GM12865 (cell line): ENCODE measurements at regions not wholly inside any gene's neighbourhood (a gene's known extent, or its start where the extent isn't known, plus 50 kb on each side); places are given as distances from the start of the nearest gene placed in this dataset.

Experiments used
- DNase-seq: peaks from one replicate; pipeline ENCODE4 v3.0.0; 2010; ENCODE audit warnings: low read depth
- H3K4me3 ChIP-seq: 2 replicates; pipeline ENCODE4 v1.5.1; 2011; ENCODE audit warnings: mild to moderate bottlenecking, low read depth, low read length, control low read depth
- TF ChIP-seq, protein P1 (sequence below): IDR thresholded peaks from 2 replicates; pipeline ENCODE4 v1.5.1; 2011; ENCODE audit warnings: low read length, control low read depth, low read depth, inconsistent platforms; ENCODE audit not compliant: insufficient read depth; ENCODE audit errors: missing control alignments

DNA sequence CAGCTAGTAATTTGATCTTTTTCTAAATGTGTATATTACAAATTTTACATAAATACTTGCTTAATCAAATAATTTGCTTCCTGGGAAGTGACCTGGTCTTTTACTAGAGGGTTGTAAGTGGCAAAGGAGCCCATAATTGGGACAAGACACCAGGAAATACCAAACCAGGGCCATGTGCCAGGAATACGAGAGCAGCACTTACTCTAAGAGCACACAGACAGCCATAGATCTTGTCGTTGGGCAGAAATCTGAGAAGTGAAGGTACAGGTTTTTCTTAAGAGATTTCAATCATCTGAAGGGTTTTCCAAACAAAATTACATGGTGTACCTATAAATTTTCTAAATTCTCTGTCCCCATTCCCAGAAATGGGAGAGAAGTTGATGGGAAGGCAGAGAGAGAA, 179.3 kb downstream of the HINT1 start:
- TF ChIP-seq, protein P1, sequence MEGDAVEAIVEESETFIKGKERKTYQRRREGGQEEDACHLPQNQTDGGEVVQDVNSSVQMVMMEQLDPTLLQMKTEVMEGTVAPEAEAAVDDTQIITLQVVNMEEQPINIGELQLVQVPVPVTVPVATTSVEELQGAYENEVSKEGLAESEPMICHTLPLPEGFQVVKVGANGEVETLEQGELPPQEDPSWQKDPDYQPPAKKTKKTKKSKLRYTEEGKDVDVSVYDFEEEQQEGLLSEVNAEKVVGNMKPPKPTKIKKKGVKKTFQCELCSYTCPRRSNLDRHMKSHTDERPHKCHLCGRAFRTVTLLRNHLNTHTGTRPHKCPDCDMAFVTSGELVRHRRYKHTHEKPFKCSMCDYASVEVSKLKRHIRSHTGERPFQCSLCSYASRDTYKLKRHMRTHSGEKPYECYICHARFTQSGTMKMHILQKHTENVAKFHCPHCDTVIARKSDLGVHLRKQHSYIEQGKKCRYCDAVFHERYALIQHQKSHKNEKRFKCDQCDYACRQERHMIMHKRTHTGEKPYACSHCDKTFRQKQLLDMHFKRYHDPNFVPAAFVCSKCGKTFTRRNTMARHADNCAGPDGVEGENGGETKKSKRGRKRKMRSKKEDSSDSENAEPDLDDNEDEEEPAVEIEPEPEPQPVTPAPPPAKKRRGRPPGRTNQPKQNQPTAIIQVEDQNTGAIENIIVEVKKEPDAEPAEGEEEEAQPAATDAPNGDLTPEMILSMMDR, result no peak
- no peak overlapping the region for H3K4me3 ChIP-seq
- DNase-seq, result no peak

- TF ChIP-seq, protein P1, result no peak
- DNase-seq, result no peak
Observed at GRCh38 chr5:130981663-130982062, 183.4 kb downstream of the HINT1 start.

DNA sequence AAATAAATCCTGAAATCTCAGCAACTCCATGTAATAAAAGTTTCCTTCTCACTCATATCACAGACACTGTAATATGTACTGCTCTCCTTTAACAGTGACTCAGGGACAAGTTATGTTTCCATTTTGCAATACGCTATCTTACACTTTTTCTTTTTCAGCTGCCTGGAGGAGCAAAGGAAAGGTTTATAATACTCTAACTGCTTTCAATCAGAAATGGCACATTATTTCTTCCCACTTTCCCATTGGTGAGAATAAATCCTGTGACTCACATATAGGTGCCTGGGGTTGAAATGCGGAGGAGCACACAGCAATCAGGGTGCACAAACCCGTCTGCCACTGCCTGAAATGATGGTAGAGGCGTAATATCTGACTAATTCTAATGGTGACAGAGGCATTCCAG, 186.6 kb downstream of the HINT1 start:
- TF ChIP-seq, protein P1, result no peak
- H3K4me3 ChIP-seq, result no peak overlapping the region
- DNase-seq, result no peak

More at GRCh38 chr5:130981663-130982062, 183.4 kb downstream of the HINT1 start:
- no peak overlapping the region for H3K4me3 ChIP-seq

DNA sequence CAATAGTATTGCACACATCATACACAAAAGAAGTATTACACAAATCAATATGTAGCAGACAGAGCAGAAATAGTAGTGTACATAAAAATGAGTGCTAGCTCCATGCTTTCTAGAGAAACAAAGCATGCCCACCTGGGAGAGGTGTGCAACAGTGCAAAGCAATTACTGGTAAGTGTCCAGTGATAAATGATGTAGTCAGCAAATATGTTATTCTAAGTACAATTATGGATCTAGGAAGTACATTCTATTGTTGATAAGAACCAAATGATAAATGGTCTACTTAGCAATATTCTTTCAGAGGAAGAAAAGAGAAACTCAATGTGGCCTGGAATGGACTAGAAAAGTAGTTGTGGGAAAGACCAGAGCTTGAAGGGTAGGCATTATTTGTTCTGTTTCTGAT, 188.6 kb downstream of the HINT1 start:
- H3K4me3 ChIP-seq, result no peak overlapping the region
- no peak for DNase-seq
- TF ChIP-seq, protein P1, result no peak

DNA sequence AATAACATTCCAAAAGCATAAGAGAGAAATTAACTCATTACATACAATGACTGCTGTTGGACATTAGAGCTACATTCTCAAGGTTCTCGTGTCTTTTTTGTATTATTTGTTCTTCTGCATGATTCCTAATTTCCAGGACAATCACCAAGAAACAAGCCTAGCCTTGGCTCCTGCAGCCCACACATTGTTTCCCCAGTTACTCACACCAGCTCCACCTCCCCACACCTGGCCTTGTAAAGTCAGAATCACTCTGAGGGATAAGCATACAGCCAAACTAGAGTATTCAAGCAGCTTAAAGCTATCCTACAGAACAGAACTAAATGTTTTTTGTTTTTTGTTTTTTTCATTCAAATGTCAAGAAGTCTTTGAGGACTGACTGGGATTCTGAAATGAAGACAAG, 189.2 kb downstream of the HINT1 start:
- DNase-seq, result no peak
- H3K4me3 ChIP-seq, result no peak overlapping the region
- TF ChIP-seq, protein P1, result no peak

DNA sequence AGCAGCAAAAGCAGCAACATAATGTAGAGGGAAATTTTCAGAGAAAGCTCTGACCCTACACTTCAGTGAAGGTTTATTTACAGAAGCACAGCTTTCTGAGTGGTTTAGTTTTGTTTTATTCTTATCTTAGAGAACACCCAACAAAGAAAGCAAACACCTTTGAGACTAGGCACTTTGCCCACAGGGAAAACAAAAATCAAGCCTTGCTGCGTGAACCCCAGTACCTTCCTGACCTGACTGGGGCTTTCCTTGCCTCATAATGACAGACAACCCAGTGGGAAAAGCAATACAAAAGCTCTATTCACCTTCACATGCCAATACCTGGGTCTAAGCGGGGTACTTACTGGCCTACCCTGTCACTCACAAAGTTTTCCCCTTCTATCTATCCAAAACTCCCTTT, 189.8 kb downstream of the HINT1 start:
- TF ChIP-seq, protein P1, result no peak
- DNase-seq, result no peak
- H3K4me3 ChIP-seq, result no peak overlapping the region

DNA sequence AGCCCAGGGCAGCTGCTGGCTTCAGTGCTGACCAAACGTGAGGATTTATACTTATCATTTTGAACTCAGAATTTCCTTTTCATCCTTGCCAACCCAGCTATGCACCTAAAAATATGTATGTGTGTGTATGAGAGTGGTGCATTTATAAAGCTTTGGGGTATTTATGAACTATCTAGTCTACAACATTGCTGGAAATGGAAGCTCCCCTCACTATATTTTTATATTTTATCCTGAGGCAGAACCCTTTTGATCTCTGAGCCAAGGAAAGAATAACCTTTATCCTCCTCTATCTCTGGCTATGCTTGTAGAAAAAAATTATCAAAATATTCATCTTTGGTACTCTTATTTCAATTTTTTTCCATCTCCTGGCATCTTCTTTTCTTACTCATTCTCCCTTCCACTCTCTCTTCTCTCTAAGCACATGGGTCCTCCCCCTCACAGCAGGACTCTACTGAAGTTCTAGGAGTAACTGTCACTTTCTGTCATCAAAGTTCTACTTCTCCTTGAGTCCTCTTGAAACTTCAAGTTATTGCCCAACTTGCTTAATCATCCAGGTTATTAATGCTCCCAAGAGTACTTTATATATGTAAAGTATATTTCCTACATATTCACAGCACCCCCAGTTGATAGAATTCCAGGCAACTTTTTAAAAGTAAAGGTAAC, 190.9 kb downstream of the HINT1 start:
- no peak for DNase-seq
- no peak overlapping the region for H3K4me3 ChIP-seq
- TF ChIP-seq, protein P1, result no peak
